ENCODE measurements at regions not wholly inside any gene's neighbourhood (a gene's known extent, or its start where the extent isn't known, plus 50 kb on each side); places are given as distances from the start of the nearest gene placed in this dataset.

- Histone ChIP-seq H3K27ac (replicated peaks) (no peak overlapping the region), H3K4me1 (no peaks in the 10 kb centered on the region), H3K36me3 (no peaks in the 10 kb centered on the region), H3K9me3 (replicated peaks) (peaks cover 9% of the 10 kb centered on the region), H3K4me3 (no peak overlapping the region), H3K27me3 (ENCODE audit: low read depth) (no peaks in the 10 kb centered on the region)
- no peak for TF ChIP-seq CTCF (IDR thresholded peaks at IDR 0.05; ENCODE audit: borderline replicate concordance)
- no peak for DNase-seq
- intact Hi-C loops (cut with micrococcal nuclease): no loop called here
These were observed 184.9 kb upstream of the LRRC3B start for GRCh38 chr3:26437678-26438077.

DNA sequence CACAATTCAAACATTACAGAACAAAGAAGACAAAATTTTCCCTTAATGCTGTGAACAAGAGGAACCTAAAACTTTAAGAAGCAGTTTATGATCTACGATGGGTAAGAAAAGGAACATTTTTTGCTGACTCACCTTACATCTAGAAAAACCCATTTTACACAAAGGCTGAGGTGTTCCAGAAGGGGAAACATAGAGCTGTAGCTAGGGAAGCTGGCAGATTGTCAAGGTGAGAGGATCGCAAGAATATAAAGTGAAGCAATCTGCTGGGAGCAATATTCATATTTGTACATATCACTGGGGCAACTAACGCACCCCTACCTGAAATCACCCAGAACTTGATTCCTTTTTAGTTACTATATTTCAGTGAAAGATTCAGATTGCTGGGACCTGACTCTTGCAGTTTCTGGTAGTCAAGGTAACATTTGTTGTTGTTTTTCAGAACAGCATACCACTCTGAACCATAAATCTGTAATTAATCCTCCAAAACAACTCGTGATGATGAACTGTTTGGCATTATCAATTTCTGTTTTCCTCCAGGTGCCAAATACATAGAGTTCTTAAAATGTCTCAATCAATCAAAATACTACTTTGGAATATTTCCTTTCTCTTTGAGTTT lies 184.1 kb upstream of the LRRC3B start:
- no peaks in the 10 kb centered on the region for H3K27me3 ChIP-seq (ENCODE audit: low read depth)
- no peaks in the 10 kb centered on the region for H3K4me1 ChIP-seq
- H3K36me3 ChIP-seq: no peaks in the 10 kb centered on the region
- TF ChIP-seq CTCF (IDR thresholded peaks at IDR 0.05; ENCODE audit: borderline replicate concordance): no peak
- peaks cover 9% of the 10 kb centered on the region for H3K9me3 ChIP-seq (replicated peaks)
- H3K4me3 ChIP-seq: no peak overlapping the region
- no peak for DNase-seq
- intact Hi-C loops (cut with micrococcal nuclease): no loop called here
- no peak overlapping the region for H3K27ac ChIP-seq (replicated peaks)

DNA sequence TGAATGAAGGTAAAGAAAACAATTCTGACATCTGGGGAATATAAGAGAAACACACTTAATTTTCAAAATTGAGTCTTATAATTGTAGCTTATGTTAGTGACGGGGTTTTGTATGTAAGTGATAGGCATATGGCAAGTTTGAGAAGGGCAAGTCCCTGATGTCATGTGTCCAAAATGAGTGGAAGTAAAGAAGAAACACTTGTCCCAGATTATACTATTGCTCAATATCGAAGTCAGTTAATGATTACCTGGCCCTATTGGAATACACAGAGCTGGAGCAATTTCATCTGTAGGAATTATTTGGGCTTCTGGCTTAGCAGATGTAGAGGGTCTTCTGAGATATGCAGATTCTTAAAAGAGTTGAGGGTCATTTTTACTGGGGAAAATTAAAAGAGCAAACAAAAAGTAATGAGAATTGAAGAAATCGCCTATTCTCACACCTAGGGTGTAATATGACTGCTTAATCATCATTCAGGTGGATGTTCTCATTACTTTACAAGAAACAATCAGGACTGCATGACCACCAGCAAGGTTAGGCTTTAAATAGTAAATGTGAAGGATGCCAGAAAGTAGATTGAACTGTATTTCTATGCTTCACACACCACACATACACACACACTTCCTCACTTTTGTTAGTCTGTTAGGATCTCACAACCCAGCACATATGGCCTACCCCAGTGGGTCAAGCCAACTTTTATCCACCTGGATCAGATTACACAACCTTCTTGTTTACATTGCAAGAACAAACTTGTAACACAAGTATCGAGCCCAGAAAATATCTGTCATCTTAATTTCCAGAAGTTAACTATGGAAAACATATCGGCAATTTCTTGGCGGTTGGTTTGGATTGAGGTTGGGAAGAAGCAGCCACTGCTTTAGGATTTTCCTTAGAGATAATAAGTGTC lies 183.3 kb upstream of the LRRC3B start:
- Histone ChIP-seq H3K27me3 (ENCODE audit: low read depth) (no peaks in the 10 kb centered on the region), H3K4me1 (no peaks in the 10 kb centered on the region), H3K9me3 (replicated peaks) (peaks cover 9% of the 10 kb centered on the region), H3K27ac (replicated peaks) (no peak overlapping the region), H3K4me3 (no peak overlapping the region), H3K36me3 (no peaks in the 10 kb centered on the region)
- no peak for DNase-seq
- intact Hi-C loops (cut with micrococcal nuclease): no loop called here
- no peak for TF ChIP-seq CTCF (IDR thresholded peaks at IDR 0.05; ENCODE audit: borderline replicate concordance)

GRCh38 chr3:26449996-26450395 lies 172.6 kb upstream of the LRRC3B start:
- TF ChIP-seq CTCF (IDR thresholded peaks at IDR 0.05; ENCODE audit: borderline replicate concordance): no peak
- no peaks in the 10 kb centered on the region for H3K36me3 ChIP-seq
- no peaks in the 10 kb centered on the region for H3K4me1 ChIP-seq
- H3K27ac ChIP-seq (replicated peaks): no peak overlapping the region
- H3K4me3 ChIP-seq: no peak overlapping the region
- H3K27me3 ChIP-seq (ENCODE audit: low read depth): no peaks in the 10 kb centered on the region
- intact Hi-C loops (cut with micrococcal nuclease): no loop called here
- no peaks in the 10 kb centered on the region for H3K9me3 ChIP-seq (replicated peaks)
- no peak for DNase-seq

- Histone ChIP-seq H3K36me3 (no peaks in the 10 kb centered on the region), H3K4me3 (no peak overlapping the region), H3K27me3 (ENCODE audit: low read depth) (no peaks in the 10 kb centered on the region), H3K27ac (replicated peaks) (no peak overlapping the region), H3K9me3 (replicated peaks) (no peaks in the 10 kb centered on the region), H3K4me1 (no peaks in the 10 kb centered on the region)
- TF ChIP-seq CTCF (IDR thresholded peaks at IDR 0.05; ENCODE audit: borderline replicate concordance): no peak
- DNase-seq: no peak
- intact Hi-C loops (cut with micrococcal nuclease): no loop called here
These were observed 170.2 kb upstream of the LRRC3B start for GRCh38 chr3:26452363-26452762.
